T-helper 1 cell treated with Interleukin-12 subunit alpha and Interleukin-12 subunit beta and Interleukin-4 antibody, amounts not matched to agents 30 ng/mL and 1 ng/mL, for 36 hours (primary cell): ENCODE measurements at regions not wholly inside any gene's neighbourhood (a gene's known extent, or its start where the extent isn't known, plus 50 kb on each side); places are given as distances from the start of the nearest gene placed in this dataset.

Experiments used
- intact Hi-C: fragments of 100-400 bp; cut with micrococcal nuclease; formaldehyde crosslinking; loops from one replicate; pipeline ENCODE4 v1.15.1; 2024

DNA sequence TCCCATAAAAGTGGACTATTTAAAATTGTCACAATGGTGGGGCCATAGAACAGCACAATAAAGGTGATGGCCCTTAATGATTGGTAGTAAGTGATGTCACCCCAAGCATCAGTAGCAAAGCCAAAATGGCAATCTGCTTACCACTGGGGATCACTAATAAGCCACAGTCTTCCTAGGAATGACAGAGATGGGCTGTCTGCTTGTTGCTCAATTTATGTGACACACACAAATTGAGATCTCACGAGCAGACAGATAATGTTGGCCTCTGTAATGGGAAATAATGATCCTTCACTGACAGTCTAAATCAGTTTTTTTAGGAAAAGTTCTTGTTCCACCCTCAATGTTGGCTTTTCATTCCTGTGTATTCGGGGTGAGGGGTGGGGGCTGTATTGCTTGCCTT, 515.1 kb downstream of the BRD1 start:
- intact Hi-C loops, result no loop called here

DNA sequence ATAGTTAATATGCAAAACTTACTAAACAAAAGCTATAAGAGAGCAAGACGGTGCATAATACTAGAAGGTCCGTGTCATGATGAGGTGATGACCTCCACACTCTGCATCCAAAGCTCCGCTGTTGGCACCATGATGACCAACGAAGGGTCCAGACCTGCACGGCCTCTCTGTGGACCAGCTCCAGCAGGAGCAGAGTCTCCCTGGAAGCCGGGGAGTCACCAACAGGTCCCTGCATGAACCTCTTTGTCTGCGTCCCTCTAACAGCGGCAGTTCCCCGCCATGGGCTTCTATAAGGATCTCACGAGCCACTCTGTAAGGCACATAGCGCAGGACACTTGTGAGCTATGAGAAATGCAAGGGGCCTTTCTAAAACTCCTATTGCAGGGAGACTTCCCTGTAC, 517.3 kb downstream of the BRD1 start:
- intact Hi-C loops, result no loop called here

DNA sequence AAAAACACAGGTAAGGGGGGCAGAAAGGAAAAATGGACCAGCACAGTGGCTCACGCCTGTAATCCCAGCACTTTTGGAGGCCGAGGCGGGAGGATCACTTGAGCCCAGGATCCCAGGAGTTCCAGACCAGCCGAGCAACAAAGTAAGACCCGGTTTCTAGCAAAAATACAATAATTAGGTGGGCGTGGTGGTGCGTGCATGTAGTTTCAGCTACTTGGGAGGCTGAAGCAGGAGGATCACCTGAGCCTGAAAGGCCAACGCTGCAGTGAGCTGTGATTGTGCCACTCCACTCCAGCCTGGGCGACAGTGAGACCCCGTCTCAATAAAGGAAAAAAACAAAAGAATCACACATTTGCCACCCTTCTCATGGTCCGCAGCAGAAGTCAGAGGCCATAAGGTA, 519.4 kb downstream of the BRD1 start:
- intact Hi-C loops, result loop anchor here (10.0 kb wide), 1 partner anchor 417 kb away; no protein-coding TSS in a partner anchor

DNA sequence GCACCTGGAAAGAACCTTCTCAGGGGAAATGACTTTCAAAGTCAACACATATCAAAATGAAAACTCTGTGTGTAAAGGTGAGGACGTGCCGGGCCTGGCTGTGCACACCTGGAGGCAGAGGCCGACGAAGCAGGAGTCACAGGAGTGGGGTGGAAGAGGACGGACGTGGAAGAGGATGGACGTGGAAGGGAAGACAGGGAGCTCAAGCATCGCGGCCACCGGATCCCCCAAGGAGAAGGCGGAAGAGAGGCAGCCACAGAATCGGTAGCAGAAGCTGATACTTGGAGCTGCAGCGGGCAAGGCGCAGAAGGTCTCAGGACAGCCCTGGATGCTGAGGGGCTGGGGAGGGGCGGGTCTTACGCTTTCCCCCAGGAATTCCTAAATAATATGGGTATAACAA, 519.8 kb downstream of the BRD1 start:
- intact Hi-C loops, result loop anchor here (10.0 kb wide), 1 partner anchor 417 kb away; no protein-coding TSS in a partner anchor

DNA sequence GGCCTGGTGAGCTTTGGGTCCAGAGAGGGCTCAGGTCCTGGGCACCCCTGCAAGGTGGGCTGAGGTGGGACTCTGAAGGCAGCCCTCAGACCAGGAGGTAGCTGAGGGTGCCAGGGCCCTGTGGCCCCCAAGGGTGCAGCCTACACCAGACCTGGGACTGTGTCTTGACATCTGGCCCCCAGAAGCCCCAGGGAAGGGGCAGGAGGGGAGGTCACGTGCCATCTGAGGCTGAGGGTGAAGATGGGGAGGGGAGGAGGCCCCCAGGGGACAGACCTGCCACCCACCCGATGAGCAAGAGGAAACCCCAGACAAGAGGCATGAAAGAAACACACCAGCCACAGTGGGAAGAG, 520.2 kb downstream of the BRD1 start:
- intact Hi-C loops, result loop anchor here (10.0 kb wide), 1 partner anchor 417 kb away; no protein-coding TSS in a partner anchor

DNA sequence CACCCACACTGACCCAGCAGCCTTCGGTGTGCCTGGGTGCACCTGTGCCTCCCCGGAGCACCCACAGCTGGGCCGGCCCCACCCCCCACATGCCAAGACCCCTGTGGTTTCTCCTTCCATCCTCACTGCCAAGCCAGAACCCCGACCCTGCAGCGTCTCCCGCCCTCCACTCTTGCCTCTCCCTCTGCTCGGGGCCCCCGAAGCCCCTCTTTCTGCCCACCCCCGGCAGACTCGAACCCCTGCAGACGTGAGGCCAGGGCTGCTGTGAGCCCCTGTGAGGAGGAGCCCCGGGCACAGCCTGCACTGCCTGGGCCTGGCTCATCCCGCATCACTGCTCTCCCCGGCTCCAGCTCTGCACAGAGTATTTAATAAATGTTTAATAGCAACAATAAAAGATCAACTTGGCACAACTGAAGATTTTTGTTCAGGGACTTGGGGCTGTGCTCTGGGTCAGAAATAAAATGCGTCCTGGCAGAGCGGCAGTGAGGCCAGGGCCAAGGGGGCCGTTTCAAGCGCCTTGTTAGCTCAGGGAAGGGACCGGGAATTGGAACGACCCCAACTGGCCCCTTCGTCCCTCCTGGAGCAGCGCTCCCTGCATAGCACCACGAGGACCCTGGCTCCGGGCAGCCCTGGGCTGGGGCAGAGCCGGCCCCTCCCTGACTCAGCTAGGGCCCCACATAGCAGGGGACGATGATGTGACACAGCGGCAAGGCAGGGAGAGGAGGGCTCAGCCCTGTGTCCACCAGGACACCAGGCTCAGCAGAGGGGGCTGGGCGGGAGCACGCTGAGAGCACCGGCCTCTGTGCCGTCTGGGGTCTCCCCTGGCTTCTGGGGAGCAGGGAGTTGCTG, 520.8 kb downstream of the BRD1 start:
- intact Hi-C loops, result loop anchor here (10.0 kb wide), 1 partner anchor 418 kb away; no protein-coding TSS in a partner anchor

DNA sequence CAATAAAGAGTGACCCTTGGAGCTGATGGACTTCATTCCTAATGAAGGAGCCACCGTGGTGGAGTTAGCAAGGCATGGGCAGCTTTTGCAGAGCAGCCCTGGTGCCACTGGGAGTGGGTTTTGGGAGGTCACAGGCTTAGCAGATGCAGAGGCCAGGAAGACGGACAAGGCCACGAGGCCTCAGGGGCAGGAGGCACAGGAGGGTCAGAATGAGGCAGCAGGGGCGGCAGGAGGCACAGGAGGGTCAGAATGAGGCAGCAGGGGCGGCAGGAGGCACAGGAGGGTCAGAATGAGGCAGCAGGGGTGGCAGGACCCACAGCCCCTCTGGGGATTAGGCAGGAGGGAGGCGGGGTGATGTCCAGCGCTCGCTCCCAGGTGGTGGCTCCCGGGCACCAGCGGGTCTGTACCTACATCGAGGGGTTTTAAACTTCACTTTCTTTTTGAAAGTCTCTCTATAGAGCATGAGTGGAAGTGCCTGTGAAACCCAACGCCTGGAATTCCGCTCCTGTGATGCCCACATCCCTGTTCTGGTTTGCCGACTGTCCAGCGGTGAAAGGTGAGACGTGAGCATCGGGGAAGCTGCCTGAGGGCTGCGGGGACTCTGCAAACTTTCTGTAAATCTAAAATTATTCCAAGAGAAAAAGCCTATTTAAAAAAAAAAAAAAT, 521.6 kb downstream of the BRD1 start:
- intact Hi-C loops, result loop anchor here (10.0 kb wide), 1 partner anchor 419 kb away; no protein-coding TSS in a partner anchor

DNA sequence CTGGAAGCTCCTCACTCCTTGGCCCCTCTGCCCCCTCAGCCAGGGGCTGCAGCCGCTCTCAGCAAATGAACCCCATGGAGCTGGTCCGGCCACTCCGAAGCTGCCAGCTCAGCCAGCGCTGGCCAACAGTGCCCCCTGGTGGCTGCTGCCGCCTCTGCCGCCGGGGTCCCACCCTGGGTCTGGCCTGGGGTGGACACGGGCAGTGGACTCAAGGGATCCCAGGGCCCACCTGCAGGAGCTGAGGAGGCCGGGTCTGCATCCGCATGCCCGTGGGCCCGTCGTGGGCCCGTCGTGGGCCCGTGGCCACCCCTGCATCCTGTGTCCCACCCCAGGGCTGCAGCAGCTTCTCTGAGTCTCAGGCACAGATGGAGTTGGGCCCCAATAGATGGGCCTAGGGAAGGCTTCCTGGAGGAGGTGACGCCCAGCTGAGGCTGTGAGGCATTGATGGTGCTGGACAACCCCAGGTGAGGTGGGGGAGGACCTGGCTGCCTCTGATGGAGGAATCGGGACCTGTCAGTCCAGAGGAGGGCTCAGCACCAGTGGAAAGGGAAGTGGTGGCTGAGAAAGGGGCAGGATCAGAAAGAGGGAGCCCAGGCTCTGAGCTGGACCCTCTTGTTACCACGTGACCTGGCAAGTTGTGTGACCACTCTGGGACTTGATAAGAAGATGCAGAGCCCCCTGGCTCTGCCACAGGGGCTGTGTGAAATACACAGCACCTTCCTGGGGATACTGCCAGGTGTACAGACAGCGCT, 522.3 kb downstream of the BRD1 start:
- intact Hi-C loops, result loop anchor here (10.0 kb wide), 1 partner anchor 419 kb away; no protein-coding TSS in a partner anchor

DNA sequence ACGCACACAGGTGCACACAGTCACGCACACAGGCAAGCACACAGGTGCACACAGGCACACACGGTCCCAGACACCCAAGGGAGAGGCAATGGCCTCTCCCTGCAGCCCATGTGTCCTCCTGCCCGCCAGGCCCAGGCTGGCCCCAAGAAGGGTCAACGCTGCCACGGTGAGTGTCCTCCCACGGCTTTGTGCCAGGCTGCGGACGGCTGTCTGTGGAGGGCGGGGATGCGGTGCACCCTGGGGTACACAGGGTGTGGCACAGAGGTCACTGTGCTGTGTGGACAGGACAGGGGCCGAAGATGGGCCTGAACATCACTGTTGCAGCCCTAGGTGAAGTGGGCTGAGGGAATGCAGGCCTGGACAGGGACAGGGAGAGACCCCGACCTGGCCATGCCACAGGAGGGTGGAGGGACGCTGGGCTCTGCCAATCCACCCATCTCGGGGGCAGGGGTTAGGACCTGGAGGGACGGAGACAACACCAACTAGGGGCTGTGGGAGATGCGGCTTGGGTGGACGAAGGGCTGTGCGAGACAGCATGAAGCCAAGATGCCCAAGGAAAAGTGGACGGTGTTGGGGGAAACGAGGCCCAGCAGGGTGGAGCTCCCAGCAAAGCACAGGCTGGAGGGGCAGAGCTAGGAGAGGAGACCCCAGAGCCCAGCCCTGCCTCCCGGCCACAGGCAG, 523.8 kb downstream of the BRD1 start:
- intact Hi-C loops, result loop anchor here (10.0 kb wide), 1 partner anchor 421 kb away; no protein-coding TSS in a partner anchor

DNA sequence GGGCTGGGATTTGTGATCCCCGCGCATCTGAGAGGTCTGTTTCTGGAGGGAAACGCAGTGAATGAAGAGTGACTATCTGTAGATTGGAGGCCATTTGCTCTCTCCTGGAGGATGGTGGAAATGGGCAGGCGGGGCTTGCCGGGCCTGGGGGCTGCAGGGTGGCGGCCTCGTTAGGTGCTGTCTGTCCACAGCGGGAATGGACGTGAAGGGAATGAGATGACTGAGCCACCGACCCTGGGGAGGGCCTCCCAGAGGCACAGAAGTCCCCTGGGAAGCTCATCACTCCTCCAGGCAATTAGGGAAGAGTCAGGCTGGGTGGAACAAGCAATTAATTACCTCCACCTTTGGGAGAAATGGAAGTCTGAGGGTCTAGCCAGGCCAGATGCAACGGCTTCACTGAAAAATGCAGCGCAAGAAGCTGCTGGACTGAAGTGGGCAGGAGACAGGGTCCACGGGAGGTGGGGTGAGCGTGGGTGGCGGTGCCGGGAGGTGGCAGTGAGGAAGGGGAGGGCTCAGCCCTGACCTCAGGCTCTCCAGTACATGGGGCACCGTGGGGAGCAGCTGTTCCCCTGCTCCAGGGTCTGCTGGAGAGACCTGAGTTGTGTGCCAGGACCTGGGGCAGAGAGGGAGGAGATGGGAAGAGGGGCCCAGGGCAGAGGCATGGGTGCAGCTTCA, 524.5 kb downstream of the BRD1 start:
- intact Hi-C loops, result loop anchor here (10.0 kb wide), 1 partner anchor 422 kb away; no protein-coding TSS in a partner anchor

DNA sequence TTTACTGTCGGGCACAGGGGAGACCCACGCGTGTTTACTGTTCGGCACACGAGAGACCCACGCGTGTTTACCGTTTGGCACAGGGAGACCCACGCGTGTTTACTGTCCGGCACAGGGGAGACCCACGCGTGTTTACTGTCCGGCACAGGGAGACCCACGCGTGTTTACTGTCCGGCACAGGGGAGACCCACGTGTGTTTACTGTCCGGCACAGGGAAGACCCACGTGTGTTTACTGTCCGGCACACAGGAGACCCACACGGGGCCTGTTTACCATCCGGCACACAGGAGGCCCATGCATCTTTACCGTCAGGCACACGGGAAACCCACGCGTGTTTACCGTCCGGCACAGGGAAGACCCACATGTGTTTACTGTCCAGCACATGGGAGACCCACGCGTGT, 525.1 kb downstream of the BRD1 start:
- intact Hi-C loops, result loop anchor here (10.0 kb wide), 1 partner anchor 422 kb away; no protein-coding TSS in a partner anchor

DNA sequence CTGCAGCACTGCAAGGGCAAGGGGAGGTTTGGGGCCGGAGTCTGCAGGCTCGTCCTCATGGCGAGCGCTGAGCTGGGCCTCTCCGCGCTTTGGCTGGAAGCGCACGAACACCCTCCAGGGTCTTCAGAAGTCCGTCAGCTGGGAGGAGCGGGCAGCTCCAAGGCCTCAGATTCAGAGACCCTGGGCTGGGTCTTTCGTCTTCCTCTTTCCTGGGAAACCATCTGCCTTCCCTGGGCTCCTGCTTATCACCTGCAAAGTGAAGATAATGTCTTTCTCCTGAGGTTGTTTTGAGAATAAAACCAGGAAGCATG, 525.6 kb downstream of the BRD1 start:
- intact Hi-C loops, result loop anchor here (10.0 kb wide), 1 partner anchor 423 kb away; no protein-coding TSS in a partner anchor

DNA sequence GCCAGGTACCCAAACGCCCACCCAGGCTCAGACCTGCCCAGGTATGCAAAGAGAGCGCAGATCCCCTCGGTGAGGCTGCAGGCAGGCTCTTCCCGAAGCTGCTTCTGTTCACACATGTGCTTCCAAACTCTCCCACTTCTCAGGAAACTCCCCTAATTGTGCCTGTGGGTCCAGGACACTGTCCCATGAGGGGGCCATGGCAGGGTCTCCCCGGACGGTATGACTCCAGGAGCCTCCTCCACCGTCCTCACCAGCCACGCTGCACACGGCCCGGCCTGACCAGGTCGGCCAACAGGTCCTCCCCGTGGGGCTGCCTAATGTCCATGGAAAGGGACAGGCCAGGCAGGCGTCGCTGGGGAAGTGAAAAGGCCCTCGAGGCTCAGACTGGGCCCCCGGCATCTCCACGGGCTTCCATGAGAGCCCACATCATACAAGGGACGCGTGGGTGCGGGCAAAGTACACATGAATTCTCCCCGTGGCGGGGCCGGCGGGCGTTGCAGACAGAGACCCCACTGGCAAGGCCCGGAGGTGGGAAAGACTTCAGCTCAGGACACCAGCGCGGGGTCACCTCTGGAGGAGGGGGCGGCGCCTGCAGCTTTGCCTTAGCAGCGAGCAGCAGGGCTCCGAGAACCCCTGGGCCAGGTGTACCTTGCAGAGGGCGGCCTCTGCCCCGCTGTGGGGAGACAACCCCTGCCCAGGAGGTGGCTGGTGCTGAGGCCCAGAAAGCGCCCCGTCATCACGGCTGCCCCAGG, 526.1 kb downstream of the BRD1 start:
- intact Hi-C loops, result loop anchor here (10.0 kb wide), 1 partner anchor 423 kb away; no protein-coding TSS in a partner anchor

DNA sequence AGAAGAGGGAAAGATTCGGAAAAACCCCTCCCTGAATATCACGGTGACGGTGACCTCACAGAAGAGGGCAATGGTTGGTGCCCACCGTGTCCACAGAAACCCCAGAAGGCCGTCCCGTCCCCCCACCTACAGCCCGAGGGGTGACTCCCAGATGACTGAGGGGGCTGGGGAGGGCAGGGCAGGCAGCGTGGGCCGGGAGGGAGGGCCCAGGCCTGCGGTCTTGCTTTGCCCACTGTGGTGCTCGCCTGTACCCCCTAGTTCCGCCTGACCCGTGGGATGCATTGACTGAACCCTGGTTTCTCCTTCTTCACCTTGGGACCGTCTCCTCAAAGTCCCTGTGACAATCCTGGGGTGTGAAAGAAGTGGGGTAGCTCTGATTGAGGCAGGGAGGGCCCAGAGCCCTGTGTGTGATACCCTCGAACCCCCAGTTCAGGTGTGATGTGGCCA, 526.7 kb downstream of the BRD1 start:
- intact Hi-C loops, result loop anchor here (10.0 kb wide), 1 partner anchor 424 kb away; no protein-coding TSS in a partner anchor

DNA sequence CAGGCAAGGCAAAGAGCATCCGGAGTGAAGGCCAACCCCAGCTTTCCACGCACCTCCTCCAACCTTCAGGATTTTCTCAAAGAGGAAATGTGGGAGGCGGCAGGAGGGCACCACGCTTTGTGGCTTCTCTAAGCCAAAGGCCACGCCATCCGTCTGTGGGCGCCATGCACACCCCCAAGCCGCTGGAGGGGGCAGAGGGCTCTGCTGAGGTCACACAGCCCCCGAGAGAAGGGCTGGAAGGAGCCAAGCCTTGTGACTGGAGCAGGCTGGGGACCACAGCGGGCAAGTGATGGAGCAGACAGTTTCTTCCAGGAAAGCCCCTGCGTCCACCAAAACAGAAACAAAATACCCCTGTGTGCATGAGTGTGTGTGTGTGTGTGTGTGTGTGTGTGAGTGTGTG, 527.4 kb downstream of the BRD1 start:
- intact Hi-C loops, result loop anchor here (10.0 kb wide), 1 partner anchor 425 kb away; no protein-coding TSS in a partner anchor

DNA sequence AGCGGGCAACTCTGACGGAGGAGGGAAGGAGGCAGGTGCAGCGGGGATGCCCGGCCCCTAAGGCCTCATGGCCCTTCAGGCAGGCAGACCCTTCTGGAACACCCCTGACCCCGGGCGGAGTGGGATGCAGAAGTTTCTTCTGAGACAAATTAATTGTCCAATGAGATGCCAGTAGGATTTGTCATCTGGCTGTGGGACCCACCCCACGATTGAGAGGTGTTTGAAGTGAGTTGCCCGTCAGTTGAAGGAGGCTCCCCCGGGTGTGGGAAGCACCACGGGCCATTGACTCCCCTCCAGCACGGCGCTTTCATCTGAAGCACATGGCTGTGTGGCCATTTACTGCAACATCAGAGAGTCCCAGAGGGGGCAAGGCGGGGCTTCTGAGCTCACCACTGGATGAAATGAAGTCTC, 527.8 kb downstream of the BRD1 start:
- intact Hi-C loops, result loop anchor here (10.0 kb wide), 2 partner anchors 65 to 425 kb away; no protein-coding TSS in a partner anchor

DNA sequence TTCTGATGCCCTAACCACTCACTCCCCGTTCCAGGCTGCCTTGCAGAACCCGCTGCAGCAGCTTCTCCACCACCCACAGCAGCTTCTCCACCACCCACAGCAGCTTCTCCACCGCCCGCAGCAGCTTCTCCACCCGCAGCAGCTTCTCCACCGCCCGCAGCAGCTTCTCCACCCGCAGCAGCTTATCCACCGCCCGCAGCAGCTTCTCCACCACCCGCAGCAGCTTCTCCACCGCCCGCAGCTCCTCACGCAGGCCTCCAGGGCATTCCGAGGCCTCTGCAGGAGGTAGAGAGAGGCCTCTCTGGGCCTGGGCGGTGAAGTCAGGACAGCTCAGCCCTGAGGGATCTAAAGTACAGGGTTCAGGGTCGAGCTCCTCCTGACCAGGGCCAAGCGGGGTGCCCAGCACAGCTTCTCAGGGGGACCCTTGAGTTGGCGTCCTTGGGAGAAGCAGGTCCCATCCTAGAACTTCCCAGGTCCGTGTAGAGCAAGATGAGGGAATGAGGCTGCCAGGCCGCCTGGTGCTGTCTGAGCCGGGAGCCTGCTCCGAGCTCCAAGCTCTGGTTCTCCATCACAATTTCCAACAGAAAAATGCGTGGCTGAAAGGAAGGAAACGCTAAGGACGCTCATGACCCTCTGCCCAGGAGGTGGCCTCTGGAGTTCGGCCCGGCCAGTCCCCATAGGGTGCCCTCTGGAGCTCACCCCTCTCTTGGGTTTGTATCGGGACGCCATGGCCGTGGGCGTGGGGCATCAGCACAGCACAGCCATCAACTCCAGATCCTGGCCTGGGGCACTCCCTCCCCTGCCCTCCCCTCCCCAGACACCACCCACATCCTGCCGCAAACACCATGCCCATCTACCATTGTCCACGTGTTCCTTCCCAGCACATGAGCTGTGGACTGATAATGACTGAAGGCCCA, 528.6 kb downstream of the BRD1 start:
- intact Hi-C loops, result loop anchor here (10.0 kb wide), 1 partner anchor 64 kb away; no protein-coding TSS in a partner anchor
